ENCODE measurements at regions not wholly inside any gene's neighbourhood (a gene's known extent, or its start where the extent isn't known, plus 50 kb on each side); places are given as distances from the start of the nearest gene placed in this dataset.

- no peaks in the 10 kb centered on the region for H3K9me3 ChIP-seq
- ATAC-seq (no peak), DNase-seq (no peak)
- H3K27me3 ChIP-seq (ENCODE audit: insufficient read depth in 3 of 3, low read length in 2 of 3): no peaks in the 10 kb centered on the region
- no peak overlapping the region for H3K27ac ChIP-seq
- no peaks in the 10 kb centered on the region for H3K4me1 ChIP-seq
- WGBS, 3 donors: 93 to 99% (median 95%) methylated on average over 1 of the region's 1 CpG
- no peak for TF ChIP-seq CTCF (IDR thresholded peaks at IDR 0.05)
- no peaks in the 10 kb centered on the region for H3K36me3 ChIP-seq (ENCODE audit: insufficient read depth in 1 of 2, low read depth in 1 of 2)
- no peak overlapping the region for H3K4me3 ChIP-seq
- intact Hi-C loops (cut with DNase I): no loop called here
Measured at GRCh38 chr5:15393146-15393545, 106.8 kb upstream of the FBXL7 start.

- WGBS, 3 donors: 50 to 53% (median 51%) methylated on average over 12 of the region's 12 CpGs
- no peak for TF ChIP-seq CTCF (IDR thresholded peaks at IDR 0.05)
- no peak for ATAC-seq
- Histone ChIP-seq H3K27me3 (ENCODE audit: insufficient read depth in 3 of 3, low read length in 2 of 3) (no peaks in the 10 kb centered on the region), H3K36me3 (ENCODE audit: insufficient read depth in 1 of 2, low read depth in 1 of 2) (no peaks in the 10 kb centered on the region), H3K9me3 (no peaks in the 10 kb centered on the region), H3K4me1 (no peaks in the 10 kb centered on the region), H3K27ac (no peak overlapping the region), H3K4me3 (no peak overlapping the region)
- intact Hi-C loops (cut with DNase I): no loop called here
- no peak for DNase-seq
Measured at GRCh38 chr5:15391704-15392397, 108.1 kb upstream of the FBXL7 start.

- Histone ChIP-seq H3K9me3 (no peaks in the 10 kb centered on the region), H3K27ac (no peak overlapping the region), H3K36me3 (ENCODE audit: insufficient read depth in 1 of 2, low read depth in 1 of 2) (no peaks in the 10 kb centered on the region), H3K4me3 (no peak overlapping the region), H3K27me3 (ENCODE audit: insufficient read depth in 3 of 3, low read length in 2 of 3) (no peaks in the 10 kb centered on the region), H3K4me1 (no peaks in the 10 kb centered on the region)
- TF ChIP-seq CTCF (IDR thresholded peaks at IDR 0.05): no peak
- intact Hi-C loops (cut with DNase I): no loop called here
- ATAC-seq: no peak
- no peak for DNase-seq
- WGBS, 3 donors: 61 to 65% (median 64%) methylated on average over 2 of the region's 2 CpGs
Measured at GRCh38 chr5:15388866-15389265, 111.1 kb upstream of the FBXL7 start.

GRCh38 chr5:15387931-15388524, 112.0 kb upstream of the FBXL7 start:
- DNase-seq (no peak), ATAC-seq (no peak)
- 71 to 80% (median 73%) methylated on average over 6 of the region's 6 CpGs for WGBS, 3 donors
- Histone ChIP-seq H3K4me3 (no peak overlapping the region), H3K27ac (no peak overlapping the region), H3K4me1 (no peaks in the 10 kb centered on the region), H3K36me3 (ENCODE audit: insufficient read depth in 1 of 2, low read depth in 1 of 2) (no peaks in the 10 kb centered on the region), H3K9me3 (no peaks in the 10 kb centered on the region), H3K27me3 (ENCODE audit: insufficient read depth in 3 of 3, low read length in 2 of 3) (no peaks in the 10 kb centered on the region)
- TF ChIP-seq CTCF (IDR thresholded peaks at IDR 0.05): no peak
- intact Hi-C loops (cut with DNase I): no loop called here

- ATAC-seq: no peak
- H3K9me3 ChIP-seq: no peaks in the 10 kb centered on the region
- H3K36me3 ChIP-seq (ENCODE audit: insufficient read depth in 1 of 2, low read depth in 1 of 2): no peaks in the 10 kb centered on the region
- H3K4me1 ChIP-seq: no peaks in the 10 kb centered on the region
- no peak for TF ChIP-seq CTCF (IDR thresholded peaks at IDR 0.05)
- WGBS, 3 donors: 91 to 100% (median 98%) methylated on average over 3 of the region's 3 CpGs
- H3K27me3 ChIP-seq (ENCODE audit: insufficient read depth in 3 of 3, low read length in 2 of 3): no peaks in the 10 kb centered on the region
- no peak for DNase-seq
- intact Hi-C loops (cut with DNase I): no loop called here
- H3K4me3 ChIP-seq: no peak overlapping the region
- H3K27ac ChIP-seq: no peak overlapping the region
Measured at GRCh38 chr5:15386122-15386521, 113.9 kb upstream of the FBXL7 start.
